NCI-H748 (cell line): ENCODE measurements at regions not wholly inside any gene's neighbourhood (a gene's known extent, or its start where the extent isn't known, plus 50 kb on each side); places are given as distances from the start of the nearest gene placed in this dataset.
A peak's percentile ranks its signal among the peaks of the same experiment; 100 is the strongest.
"Not testable (repeated sequence)": the region's sequence is repeated elsewhere in the genome, so short reads cannot be mapped to it uniquely, and the experiment has no call there.

Experiments
- DNase-seq: peaks from one replicate; lab custom pipeline; 2025; ENCODE audit not compliant: unreplicated experiment; lab: John Stamatoyannopoulos, UW

DNA sequence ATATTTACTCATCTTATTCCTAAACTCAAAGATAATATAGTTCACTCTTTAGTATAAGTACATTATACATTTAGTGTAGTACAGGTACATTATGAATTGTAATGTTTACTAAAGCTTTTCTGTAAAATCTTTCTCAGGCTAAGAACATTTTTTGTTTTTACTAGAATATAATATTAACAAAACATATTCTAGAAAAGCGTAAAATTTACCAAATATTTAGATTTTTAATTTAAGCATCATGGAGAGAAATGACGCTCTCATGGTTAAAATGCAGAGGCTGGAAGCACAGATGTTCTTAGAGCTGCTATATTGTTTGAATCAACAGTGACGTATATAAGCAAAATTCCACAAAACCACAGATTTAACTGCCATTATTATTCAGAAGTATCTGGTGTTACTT, 54.7 kb upstream of the NBPF15 start:
- DNase-seq = not testable (repeated sequence)

GRCh38 chr1:144516906-144517305, 55.4 kb upstream of the NBPF15 start:
- not testable (repeated sequence) for DNase-seq

GRCh38 chr1:144518439-144518838, 57.0 kb upstream of the NBPF15 start:
- not testable (repeated sequence) for DNase-seq

DNA sequence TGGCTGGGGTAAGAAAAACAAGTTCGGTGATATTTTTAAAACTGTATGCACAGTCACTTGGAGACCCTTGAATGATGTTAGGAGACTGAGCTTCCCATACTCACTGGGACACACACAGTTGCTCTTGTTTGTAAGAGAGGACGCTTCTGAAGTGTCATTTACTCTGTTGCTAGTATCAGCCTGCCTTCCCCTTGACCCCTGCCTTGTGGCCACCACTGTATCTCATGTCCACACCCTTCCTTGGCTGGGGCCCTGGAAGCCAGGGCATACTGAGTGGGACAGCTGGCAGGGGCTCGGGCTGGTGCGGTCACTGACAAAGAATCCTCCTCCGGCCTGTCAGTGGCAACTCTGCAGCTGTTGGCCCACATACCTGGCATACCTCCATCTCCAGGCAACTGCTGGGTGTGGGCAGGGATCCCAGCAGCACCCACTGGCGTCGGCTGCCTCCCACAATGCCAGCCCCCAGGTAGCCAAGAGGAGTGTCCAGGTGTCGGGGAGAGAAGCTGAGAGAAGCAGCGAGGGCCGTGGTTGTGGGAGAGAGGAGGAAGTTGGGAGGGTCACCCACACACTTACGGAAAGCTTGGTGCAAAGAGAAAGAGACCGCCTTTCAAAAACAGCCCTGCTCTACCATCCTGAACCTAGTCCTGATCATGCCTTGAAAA, 58.2 kb upstream of the NBPF15 start:
- not testable (repeated sequence) for DNase-seq

DNA sequence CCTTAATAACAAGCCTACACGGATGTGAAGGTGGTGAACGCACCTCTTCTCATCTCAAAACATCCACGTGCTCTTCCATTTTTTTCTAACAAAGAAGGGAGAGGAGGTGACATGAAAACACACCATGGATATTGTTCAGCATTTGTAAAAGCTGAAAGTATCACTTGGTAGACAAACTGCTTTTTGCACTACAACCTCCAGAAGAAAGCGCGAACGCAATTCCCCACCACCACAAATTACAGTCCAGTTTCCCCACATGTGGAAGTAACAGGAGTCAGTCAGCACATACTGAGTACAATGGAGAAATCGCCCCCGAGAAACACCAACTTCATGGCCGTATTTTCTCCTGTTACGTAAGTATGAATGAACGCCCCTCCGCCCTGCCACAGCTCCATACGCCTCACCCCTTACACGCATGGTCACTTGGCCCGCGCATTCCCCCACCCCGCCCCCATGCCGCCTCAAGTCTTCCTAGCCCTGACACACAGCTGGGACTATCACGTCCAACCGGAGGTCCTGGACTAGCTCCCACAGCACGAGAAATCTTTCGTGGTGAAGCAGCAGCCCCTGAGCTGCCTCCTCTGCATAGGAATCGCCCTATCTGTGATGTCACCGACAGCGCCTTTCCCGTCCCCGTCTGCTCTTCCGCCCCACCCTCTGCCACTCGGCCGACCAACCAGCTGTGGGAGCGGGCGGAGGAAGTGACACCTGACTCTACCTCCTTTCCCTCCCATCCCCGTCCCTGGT, 62.4 kb upstream of the NBPF15 start:
- DNase-seq = peak; percentile 89

GRCh38 chr1:144532156-144532607, 60.5 kb upstream of the PPIAL4F start:
- DNase-seq = not testable (repeated sequence)

DNA sequence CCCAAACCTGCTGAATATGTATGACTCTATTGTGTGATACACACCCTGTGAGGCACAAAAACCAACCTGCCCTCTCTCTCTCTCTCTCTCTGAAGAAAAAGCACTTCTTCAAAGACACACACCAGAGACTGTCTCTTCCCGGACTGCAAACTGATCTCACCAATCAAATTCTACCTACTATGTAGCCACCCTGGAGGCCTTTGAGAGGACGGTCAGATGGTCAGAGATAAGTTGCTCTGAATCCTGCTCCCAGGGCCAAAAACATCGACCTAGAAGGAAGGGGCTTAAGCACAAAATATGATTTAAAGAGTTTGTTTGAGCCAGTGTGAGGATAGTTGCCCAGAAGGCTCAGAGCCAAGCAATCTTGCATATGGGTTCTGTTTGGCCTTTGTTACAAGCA, 59.2 kb upstream of the PPIAL4F start:
- DNase-seq = not testable (repeated sequence)

DNA sequence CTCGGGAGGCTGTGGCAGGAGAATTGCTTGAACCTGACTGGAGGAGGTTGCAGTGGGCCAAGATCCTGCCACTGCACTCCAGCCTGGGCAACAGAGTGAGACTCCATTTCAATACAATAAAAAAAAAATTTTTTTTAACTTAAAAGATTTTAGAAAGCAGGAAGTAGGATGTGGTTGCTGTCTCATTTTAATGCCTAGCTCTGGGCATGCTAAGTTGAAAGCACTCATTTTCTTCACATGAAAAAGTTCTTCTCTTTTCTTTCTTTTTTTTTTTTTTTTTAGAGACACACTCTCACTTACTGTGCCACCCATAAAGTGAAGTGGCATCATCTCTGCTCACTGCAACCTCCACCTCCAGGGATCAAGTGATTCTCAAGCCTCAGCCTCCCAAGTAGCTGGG, 58.4 kb upstream of the PPIAL4F start:
- DNase-seq = not testable (repeated sequence)

GRCh38 chr1:144536677-144537076, 56.0 kb upstream of the PPIAL4F start:
- DNase-seq = not testable (repeated sequence)

DNA sequence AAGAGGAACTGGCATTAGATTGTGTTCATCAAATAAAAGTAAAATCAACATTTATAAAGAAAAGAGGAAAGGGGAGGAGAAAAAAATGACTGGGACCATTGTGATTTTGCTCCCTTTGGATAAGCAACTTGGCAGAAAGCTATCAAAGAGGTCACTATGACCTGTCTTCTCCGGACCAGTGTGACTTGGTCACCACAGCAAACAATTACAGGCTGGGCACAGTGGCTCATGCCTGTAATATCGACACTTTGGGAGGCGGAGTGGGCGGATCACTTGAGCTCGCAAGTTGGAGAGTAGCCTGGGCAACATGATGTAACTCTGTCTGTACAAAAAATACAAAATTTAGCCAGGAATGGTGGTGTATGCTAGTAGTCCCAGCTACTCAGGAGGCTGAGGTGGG, 55.5 kb upstream of the PPIAL4F start:
- DNase-seq = not testable (repeated sequence)

GRCh38 chr1:144538736-144539135, 54.0 kb upstream of the PPIAL4F start:
- DNase-seq = not testable (repeated sequence)

- DNase-seq = not testable (repeated sequence)
Observed at GRCh38 chr1:144539191-144539960, 53.3 kb upstream of the PPIAL4F start.
